Right renal pelvis (tissue), 4 donors: ENCODE measurements at regions not wholly inside any gene's neighbourhood (a gene's known extent, or its start where the extent isn't known, plus 50 kb on each side); places are given as distances from the start of the nearest gene placed in this dataset.

Experiments used
- DNase-seq, 4 donors: peaks; one replicate each; pipeline ENCODE4 v3.0.0-alpha.2; 2013; ENCODE audit warnings: low read depth in 4 of 4, low spot score in 3 of 4, missing footprints in 1 of 4

DNA sequence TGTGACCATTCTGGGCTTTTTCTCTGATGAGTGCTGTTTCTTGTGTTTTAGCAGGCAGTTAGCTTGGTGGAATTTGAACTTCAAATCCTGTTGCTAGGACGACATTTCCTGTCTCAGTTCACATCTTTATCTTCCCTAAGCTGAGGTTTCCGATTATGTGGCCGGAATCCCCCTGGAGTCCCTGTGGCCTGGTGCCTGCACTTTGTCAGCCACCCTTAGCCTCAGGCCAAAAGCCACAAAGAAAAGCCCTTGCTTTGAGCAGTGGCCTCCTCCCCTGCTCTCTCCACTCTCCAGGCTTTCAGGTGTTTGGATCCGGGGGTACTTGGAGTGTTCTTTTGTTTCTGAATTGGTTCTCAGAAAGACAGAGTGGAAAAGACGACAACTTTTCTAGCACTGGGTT is 59.9 kb upstream of the PMEPA1 start:
- no peak for DNase-seq

GRCh38 chr20:57768519-57768918 is 58.7 kb upstream of the PMEPA1 start:
- DNase-seq, result no peak

GRCh38 chr20:57767441-57767840 is 57.6 kb upstream of the PMEPA1 start:
- DNase-seq, result no peak

DNA sequence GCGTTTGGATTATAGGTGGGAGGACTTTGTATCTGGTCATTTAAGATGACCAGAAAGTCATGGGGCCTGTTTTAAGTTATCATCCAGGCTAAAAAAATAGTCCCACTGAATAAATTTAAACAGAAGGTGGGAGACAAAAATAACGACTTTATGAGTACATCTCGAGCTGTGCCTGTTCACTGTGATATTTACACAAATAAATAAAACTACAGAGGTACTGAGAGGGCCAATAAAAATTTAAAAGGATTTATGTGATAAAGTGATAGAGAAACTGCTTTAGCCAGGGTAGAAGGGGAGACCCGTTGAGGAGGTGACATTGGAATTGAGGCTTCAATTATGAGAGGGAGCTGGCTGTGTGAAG is 53.4 kb upstream of the PMEPA1 start:
- DNase-seq, result no peak

- DNase-seq, result no peak
Observed at GRCh38 chr20:57762531-57763234, 52.9 kb upstream of the PMEPA1 start.

DNA sequence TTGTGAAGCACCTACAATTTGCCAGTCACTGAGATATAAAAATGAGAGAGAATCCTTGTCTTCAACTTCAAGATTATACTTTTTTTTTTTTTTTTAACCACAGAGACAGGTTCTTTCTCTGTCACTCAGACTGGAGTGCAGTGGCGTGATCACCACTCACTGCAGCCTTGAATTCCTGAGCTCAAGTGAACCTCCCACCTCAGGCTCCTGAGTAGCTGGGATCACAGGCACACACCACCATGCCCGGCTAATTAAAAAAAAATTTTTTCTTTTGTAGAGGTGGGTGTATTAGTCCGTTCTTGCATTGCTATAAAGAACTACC is 51.6 kb upstream of the PMEPA1 start:
- no peak for DNase-seq

GRCh38 chr20:57760698-57761412 is 51.0 kb upstream of the PMEPA1 start:
- no peak for DNase-seq

DNA sequence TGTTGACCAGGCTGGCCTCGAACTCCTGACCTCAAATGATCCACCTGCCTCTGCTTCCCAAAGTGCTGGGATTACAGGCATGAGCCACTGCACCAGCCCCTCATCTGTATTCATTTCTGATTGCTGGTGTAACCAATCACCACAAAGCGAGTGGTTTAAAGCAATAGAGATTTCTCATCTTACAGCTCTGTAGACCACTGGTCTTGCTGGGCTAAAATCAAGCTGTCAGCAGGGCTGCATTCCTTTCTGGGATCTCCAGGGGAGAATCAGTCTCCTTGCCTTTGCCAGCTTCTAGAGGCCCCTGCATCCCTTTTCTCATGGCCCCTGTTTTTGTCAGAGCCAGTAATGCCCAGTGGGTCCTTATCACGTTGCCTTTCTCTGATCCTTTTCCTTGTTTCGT is 49.9 kb upstream of the PMEPA1 start:
- DNase-seq, result no peak
